ENCODE measurements at regions not wholly inside any gene's neighbourhood (a gene's known extent, or its start where the extent isn't known, plus 50 kb on each side); places are given as distances from the start of the nearest gene placed in this dataset.
"Not testable (repeated sequence)": the region's sequence is repeated elsewhere in the genome, so short reads cannot be mapped to it uniquely, and the experiment has no call there.

GRCh38 chr16:86343027-86343795 is 167.1 kb upstream of the FOXF1 start:
- DNase-seq (ENCODE audit: low spot score), result peak; percentile 77

DNA sequence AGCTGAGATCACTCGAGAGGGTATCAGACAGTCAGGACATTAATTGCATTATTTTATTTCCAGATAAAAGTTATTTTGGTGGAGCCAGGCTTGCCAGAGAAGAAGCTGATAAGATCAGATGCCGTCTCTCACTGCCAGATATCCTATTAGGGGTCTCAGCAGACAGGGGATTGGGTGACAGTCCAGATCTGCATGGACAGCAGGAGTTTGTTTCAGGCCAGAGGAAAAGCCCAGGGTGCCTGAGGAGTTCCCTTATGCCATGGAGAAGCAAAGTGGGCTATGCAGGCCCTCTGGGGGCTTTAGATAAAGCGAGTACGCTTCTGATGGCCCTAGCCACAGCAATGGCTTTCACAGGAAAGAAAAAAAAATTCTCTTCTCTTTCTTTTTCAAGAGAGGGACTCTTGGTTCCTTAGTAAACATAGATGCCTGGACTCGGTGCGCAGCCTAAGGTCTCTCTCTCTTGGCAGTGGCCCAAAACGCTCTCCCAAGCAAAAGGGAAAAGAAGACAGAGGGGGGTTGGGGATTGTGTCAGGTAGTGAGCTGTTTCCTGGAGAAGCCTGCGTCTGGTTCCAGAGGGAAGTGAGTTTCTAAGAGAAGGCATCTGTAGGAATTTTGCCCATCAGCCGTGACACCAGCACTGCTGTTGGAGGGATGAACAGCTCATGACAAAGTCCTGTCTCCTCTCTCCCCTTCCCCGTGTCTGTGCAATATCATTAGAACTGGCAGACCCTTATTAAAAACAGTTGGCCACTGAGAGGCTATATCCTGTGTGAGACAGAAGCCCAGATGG is 166.3 kb upstream of the FOXF1 start:
- no peak for DNase-seq (ENCODE audit: low spot score)

DNA sequence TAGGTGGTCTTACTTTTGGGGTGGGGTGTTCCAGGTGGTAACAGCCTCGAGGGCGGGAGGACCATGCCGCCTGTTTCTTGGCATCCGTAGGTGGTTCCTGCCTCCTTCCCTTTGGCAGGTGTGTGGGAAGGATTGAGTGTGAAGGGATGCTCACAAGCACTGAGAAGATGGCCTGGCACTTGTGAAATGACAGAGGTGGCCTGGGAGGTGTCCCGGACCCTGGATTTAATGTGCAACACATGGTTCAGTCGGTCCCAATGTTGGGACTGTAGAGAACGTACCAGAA is 165.8 kb upstream of the FOXF1 start:
- no peak for DNase-seq (ENCODE audit: low spot score)

DNA sequence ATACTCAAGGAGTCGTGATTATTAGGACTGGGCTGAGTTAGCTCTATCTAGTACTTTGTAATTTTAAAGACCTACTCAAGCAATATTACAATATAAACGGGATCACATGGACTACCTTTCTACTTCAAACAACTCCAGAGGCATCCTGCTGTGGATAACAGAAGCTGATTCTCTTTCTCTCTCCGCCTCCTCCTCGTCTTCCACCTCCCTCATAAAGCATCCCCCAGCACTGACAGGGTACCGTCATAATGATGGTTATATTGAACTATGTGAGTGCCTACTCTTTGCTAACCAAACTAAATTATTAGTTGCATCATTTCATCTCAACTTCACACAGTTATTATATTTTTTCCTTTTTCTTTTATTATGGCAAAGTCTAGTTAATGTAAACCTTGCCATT is 165.4 kb upstream of the FOXF1 start:
- no peak for DNase-seq (ENCODE audit: low spot score)

- DNase-seq (ENCODE audit: low spot score), result no peak
Observed at GRCh38 chr16:86345516-86345915, 164.8 kb upstream of the FOXF1 start.

GRCh38 chr16:86346034-86346433 is 164.3 kb upstream of the FOXF1 start:
- DNase-seq (ENCODE audit: low spot score), result no peak

- DNase-seq (ENCODE audit: low spot score), result no peak
Observed at GRCh38 chr16:86347090-86347489, 163.2 kb upstream of the FOXF1 start.

GRCh38 chr16:86347916-86348555 is 162.3 kb upstream of the FOXF1 start:
- no peak for DNase-seq (ENCODE audit: low spot score)

GRCh38 chr16:86349338-86349900 is 160.9 kb upstream of the FOXF1 start:
- no peak for DNase-seq (ENCODE audit: low spot score)

- no peak for DNase-seq (ENCODE audit: low spot score)
Observed at GRCh38 chr16:86350289-86350688, 160.0 kb upstream of the FOXF1 start.

- no peak for DNase-seq (ENCODE audit: low spot score)
Observed at GRCh38 chr16:86351041-86351784, 159.1 kb upstream of the FOXF1 start.

GRCh38 chr16:86351785-86352139 is 158.6 kb upstream of the FOXF1 start:
- not testable (repeated sequence) for DNase-seq (ENCODE audit: low spot score)

- DNase-seq (ENCODE audit: low spot score), result no peak
Observed at GRCh38 chr16:86353148-86353547, 157.2 kb upstream of the FOXF1 start.

DNA sequence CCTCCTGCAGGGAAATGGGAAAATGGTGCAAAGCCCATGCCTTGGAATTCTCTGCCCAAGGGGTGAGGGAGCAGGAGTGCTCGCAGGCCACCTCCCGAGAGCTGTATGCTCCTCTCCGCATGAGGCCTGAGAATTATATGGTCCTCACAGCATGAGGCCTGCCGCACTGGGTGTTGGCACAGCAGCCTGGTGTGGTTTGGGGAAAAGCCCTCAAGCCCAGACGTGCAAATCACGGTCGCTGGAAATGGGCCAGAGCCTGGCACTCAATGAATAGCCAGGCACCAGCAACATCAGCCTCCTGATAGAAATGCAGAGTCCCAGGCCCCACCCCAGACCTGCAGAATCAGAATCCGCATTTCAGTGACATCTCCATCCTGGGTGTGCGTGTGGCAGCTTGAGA is 156.4 kb upstream of the FOXF1 start:
- no peak for DNase-seq (ENCODE audit: low spot score)

GRCh38 chr16:86354641-86355513 is 155.4 kb upstream of the FOXF1 start:
- no peak for DNase-seq (ENCODE audit: low spot score)

- no peak for DNase-seq (ENCODE audit: low spot score)
Observed at GRCh38 chr16:86355531-86355930, 154.8 kb upstream of the FOXF1 start.

DNA sequence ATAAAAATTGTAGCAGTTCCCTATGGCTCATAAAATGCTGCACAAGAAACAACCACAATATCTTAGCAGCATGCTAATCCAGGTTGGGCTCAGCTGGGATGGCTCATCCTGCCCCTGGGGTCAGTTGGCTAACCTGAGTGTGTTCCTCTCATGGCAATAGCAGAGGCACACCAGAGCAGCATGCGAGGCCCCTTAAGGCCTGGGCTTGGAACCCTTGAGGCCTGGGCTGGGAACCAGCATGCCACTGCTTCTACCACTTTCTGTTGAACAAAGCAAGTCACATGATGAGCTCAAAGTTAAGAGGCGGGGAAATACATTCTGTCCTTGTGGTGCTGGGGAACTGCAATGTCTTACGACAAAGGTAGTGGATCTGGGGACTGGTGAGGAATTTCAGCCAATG is 154.4 kb upstream of the FOXF1 start:
- no peak for DNase-seq (ENCODE audit: low spot score)

- DNase-seq (ENCODE audit: low spot score), result no peak
Observed at GRCh38 chr16:86356804-86357203, 153.5 kb upstream of the FOXF1 start.

GRCh38 chr16:86357303-86357702 is 153.0 kb upstream of the FOXF1 start:
- DNase-seq (ENCODE audit: low spot score), result no peak

DNA sequence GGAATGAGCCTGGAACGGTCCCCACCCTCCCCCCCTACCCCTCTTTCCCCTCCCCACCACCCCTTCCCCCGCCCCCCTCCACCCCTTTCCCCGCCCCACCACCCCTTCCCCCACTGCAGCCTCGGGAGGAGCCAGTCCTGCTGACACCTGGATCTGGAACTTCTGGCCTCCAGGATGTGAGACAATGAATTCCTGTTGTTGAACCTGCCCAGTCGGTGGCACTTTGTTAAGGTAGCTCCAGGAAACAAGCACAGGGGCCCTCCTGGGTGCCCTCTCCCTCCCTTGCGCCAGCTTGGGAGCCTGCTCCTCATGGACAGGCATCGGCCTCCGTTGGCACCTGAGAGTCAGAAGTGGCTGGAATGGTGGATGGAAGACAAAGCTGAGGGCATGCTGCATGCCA is 152.4 kb upstream of the FOXF1 start:
- no peak for DNase-seq (ENCODE audit: low spot score)

- DNase-seq (ENCODE audit: low spot score), result no peak
Observed at GRCh38 chr16:86359571-86359970, 150.8 kb upstream of the FOXF1 start.
